ENCODE measurements at regions not wholly inside any gene's neighbourhood (a gene's known extent, or its start where the extent isn't known, plus 50 kb on each side); places are given as distances from the start of the nearest gene placed in this dataset.

- Histone ChIP-seq H3K36me3 (ENCODE audit: control insufficient read depth, insufficient read depth, low read length) (no peaks in the 10 kb centered on the region), H3K56ac (ENCODE audit: extremely low read depth, insufficient read depth, low read length) (no peak overlapping the region), H4K5ac (ENCODE audit: low read depth, low read length) (no peak overlapping the region), H3K4ac (ENCODE audit: low read depth, low read length) (no peak overlapping the region), H4K20me1 (ENCODE audit: insufficient read depth, low read length) (no peaks in the 10 kb centered on the region), H4K91ac (ENCODE audit: insufficient read depth, low read depth, low read length) (no peak overlapping the region), H3K4me1 (ENCODE audit: control insufficient read depth, insufficient read depth, low read length) (no peaks in the 10 kb centered on the region), H2BK20ac (ENCODE audit: low read depth, low read length) (no peak overlapping the region), H2BK120ac (ENCODE audit: low read depth, low read length) (no peak overlapping the region), H2AK9ac (replicated peaks; ENCODE audit: low read depth, low read length, poor library complexity) (no peak overlapping the region), H2BK5ac (ENCODE audit: low read depth, low read length, poor library complexity, severe bottlenecking) (no peak overlapping the region), H3K79me1 (ENCODE audit: low read depth in 1 of 2, low read length in 2 of 2) (no peaks in the 10 kb centered on the region), H3K4me3 (ENCODE audit: insufficient read depth, low read depth, low read length) (no peak overlapping the region), H3K18ac (ENCODE audit: low read depth, low read length) (no peak overlapping the region; the same call in 1 of the 2 replicates), H4K8ac (ENCODE audit: low read depth in 2 of 2, low read length in 2 of 2) (no peak overlapping the region), H3K9me3 (ENCODE audit: control insufficient read depth, insufficient read depth, low read length) (no peaks in the 10 kb centered on the region), H2AK5ac (ENCODE audit: low read depth, low read length) (no peak overlapping the region), H3K23ac (ENCODE audit: low read depth, low read length) (no peak overlapping the region), H3K4me2 (ENCODE audit: low read depth, low read length) (no peak overlapping the region), H2AFZ (replicated peaks; ENCODE audit: low read length, poor library complexity) (no peak overlapping the region), H2BK15ac (ENCODE audit: low read depth, low read length) (no peak overlapping the region), H3K27ac (ENCODE audit: insufficient read depth, low read length) (no peak overlapping the region), H3K27me3 (ENCODE audit: control insufficient read depth, insufficient read depth, low read length) (no peaks in the 10 kb centered on the region), H3K9ac (ENCODE audit: low read depth, low read length) (no peak overlapping the region), H3K9me1 (ENCODE audit: insufficient read depth, low read length) (0 out of 2 replicates have a peak, but pooled peaks cover 3% of the 10 kb centered on the region), H3K14ac (replicated peaks; ENCODE audit: low read depth, low read length) (no peak overlapping the region)
- ChIA-PET POLR2A (ENCODE audit: unreplicated experiment) (no interaction called here), CTCF (interaction anchor here (0.7 kb wide), 1 partner anchor 382 kb away, joined by 3 read pairs; no protein-coding TSS in a partner anchor)
- dilution Hi-C loops (cut with HindIII; ENCODE audit: low sequenced_read_pairs, unreplicated experiment) (no loop called here), intact Hi-C loops (cut with micrococcal nuclease) (no loop called here), in situ Hi-C loops (cut with MboI; ENCODE audit: low sequenced_read_pairs) (no loop called here)
- TF ChIP-seq BHLHE40 (IDR thresholded peaks at IDR 0.05; ENCODE audit: low read depth, low read length), result no peak
- no peak for TF ChIP-seq RFX5 (IDR thresholded peaks at IDR 0.05; ENCODE audit: low read depth, low read length)
- TF ChIP-seq ELK1 (IDR thresholded peaks at IDR 0.05; ENCODE audit: borderline replicate concordance, low read depth, low read length), result no peak
- no peak for TF ChIP-seq MAFK (IDR thresholded peaks at IDR 0.05; ENCODE audit: low read depth, low read length)
- no peak for TF ChIP-seq CTCF (conservative IDR thresholded peaks at IDR 0.05; ENCODE audit: low read depth, low read length)
- no peak for TF ChIP-seq RCOR1 (IDR thresholded peaks at IDR 0.05; ENCODE audit: insufficient replicate concordance, low read length)
- TF ChIP-seq NFE2L2 (IDR thresholded peaks at IDR 0.05; ENCODE audit: low read depth, low read length), result no peak
- TF ChIP-seq MAZ (IDR thresholded peaks at IDR 0.05; ENCODE audit: borderline replicate concordance, low read depth, low read length), result no peak
- no peak for TF ChIP-seq USF2 (IDR thresholded peaks at IDR 0.05; ENCODE audit: low read depth, low read length)
- no peak for TF ChIP-seq FOS (IDR thresholded peaks at IDR 0.05; ENCODE audit: low read depth, low read length)
- TF ChIP-seq MXI1 (IDR thresholded peaks at IDR 0.05; ENCODE audit: borderline replicate concordance, low read depth, low read length), result no peak
- no CpG with 5 or more reads among the region's 5 CpGs for WGBS, 2 experiments (ENCODE audit: extremely low coverage in 2 of 2, insufficient read length in 1 of 2)
- BruUV-seq (replicated peaks), result no TSS peak
- no peak for ATAC-seq (ENCODE audit: low read depth)
- no peak for DNase-seq
Measured at GRCh38 chr1:191969290-191969689, 189.0 kb upstream of the RGS18 start.

Data from IMR-90 (cell line).